GM12864 (cell line): ENCODE measurements at regions not wholly inside any gene's neighbourhood (a gene's known extent, or its start where the extent isn't known, plus 50 kb on each side); places are given as distances from the start of the nearest gene placed in this dataset.

Experiments used
- DNase-seq: peaks from one replicate; pipeline ENCODE4 v3.0.0-alpha.2; 2011; ENCODE audit warnings: low read depth
- H3K4me3 ChIP-seq: 2 replicates; pipeline ENCODE4 v1.5.1; 2011; ENCODE audit warnings: mild to moderate bottlenecking, low read depth, low read length, control low read depth
- TF ChIP-seq, protein P1 (sequence below): IDR thresholded peaks from 2 replicates; pipeline ENCODE4 v1.5.1; 2011; ENCODE audit warnings: low read depth, mild to moderate bottlenecking, moderate library complexity, low read length, control low read depth, inconsistent platforms; ENCODE audit errors: missing control alignments

DNA sequence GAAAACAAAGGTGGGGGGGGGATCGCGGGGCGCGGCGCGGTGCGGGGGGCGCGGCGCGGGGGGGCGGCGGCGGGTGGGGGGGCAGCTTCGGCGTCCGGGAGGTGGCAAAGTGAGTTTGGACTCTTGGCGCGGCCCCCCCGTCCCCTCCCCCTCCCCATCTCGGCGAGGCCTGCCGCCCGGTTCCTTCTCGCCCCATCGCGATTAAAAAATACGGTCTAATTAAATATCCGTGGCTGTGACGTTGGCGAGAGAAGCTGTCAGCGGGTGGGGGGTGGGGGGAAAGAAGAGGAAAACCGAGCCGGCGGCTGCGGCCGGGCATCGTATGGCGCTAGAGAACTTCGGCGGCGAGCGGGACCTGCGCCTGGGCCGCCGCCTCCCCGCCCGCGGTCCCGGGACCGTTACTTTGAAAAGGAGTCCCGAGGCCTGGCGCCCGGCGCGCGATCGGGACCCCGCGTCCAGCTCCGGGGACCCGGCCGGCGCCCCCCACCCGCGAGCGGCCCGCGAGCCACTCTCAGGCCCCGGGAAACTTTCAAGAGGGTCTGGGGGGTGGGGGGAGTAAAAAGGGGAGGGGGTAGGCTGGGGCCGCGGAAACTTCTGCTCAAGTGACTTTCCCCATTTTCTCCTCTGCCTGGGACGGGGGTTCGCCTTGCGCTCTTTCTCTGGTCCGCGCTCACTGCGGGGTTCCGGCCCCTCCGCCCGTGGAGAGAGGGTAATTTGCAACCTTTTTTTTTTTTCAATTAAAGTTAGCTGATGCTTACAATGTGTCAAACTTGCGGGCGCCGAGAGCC lies 146.3 kb upstream of the ZNF536 start:
- no peak for DNase-seq
- H3K4me3 ChIP-seq = no peak overlapping the region
- TF ChIP-seq, protein P1, sequence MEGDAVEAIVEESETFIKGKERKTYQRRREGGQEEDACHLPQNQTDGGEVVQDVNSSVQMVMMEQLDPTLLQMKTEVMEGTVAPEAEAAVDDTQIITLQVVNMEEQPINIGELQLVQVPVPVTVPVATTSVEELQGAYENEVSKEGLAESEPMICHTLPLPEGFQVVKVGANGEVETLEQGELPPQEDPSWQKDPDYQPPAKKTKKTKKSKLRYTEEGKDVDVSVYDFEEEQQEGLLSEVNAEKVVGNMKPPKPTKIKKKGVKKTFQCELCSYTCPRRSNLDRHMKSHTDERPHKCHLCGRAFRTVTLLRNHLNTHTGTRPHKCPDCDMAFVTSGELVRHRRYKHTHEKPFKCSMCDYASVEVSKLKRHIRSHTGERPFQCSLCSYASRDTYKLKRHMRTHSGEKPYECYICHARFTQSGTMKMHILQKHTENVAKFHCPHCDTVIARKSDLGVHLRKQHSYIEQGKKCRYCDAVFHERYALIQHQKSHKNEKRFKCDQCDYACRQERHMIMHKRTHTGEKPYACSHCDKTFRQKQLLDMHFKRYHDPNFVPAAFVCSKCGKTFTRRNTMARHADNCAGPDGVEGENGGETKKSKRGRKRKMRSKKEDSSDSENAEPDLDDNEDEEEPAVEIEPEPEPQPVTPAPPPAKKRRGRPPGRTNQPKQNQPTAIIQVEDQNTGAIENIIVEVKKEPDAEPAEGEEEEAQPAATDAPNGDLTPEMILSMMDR = no peak

DNA sequence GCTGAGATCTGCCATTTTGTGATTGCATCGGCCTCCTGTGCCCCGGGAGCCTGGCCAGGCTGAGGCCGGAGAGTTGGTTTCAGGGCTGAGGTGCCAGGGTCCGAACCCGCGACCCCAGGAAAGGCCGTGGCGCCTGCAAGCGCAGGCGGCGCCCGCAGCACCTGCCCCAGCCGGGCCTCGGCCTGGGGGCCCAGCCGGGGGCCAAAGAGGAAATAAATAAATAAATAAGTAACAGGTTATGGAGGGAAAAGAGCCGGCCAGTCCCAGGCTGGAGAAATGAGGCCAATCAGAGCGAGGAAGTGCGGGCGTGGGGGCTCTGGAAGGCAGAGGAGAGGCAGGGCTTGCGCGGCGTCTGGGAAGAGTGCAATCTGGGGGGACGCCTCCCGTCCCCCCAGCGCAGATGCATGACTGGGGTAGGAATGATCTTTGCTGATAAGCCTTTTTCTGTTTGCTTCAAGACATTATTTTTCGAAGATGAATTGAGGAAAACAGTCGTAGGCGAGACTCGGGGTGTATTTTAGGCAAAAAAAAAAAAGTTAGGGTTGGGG lies 145.6 kb upstream of the ZNF536 start:
- H3K4me3 ChIP-seq = no peak overlapping the region
- TF ChIP-seq, protein P1 = no peak
- no peak for DNase-seq

DNA sequence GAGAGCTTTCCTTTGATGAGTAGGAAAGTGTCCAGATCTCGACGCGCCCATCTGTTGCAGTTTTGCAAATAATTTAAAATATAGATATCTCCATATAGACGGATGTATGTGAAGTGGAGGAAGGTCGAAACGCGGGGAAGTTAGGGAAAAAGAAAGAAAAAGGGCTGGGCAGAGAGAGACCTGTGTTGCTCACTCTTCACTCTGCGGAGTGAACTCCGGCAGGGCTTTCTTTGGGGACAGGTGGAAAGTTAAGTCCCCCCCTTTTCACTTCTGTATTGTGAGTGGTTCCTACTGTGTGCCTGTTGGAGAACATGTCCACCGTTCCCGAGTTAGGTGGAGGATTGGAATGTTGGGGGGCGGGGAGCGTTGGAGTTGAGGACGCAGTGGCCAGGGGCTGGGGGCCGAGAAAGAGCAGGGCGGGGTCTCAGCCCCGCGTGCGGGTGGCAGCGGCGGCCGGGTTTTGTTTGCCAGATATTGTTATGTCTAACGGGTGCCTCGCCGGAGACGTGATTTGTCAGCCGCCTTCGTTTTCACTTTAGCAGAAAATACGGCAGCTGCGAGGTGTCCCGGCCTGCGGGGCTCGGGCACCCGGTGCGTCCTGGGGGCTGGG lies 145.1 kb upstream of the ZNF536 start:
- no peak for DNase-seq
- TF ChIP-seq, protein P1 = no peak
- peak overlapping the region; percentile 55 for H3K4me3 ChIP-seq

DNA sequence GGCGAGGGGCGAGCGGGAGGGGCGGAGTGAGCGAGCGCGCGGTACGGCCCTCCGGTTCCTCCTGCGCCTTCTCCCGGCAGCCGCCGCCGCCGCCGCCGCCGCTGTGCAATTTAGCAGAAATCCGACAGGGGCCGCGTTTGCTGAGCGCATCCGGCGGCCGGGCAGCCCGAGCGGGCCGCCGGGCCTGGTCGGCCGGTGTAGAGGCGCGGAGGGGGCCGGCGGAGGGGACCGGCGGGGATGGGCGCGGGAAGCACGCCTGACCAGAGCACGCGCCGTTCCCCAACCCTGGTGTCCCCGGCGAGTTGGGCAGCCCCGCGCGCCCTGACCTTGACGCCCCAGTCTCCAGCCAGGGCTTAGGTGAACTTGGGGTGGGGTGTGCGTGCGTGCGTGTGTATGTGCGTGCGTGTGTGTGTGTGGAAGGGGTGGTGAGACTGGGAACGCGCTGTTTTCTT lies 144.5 kb upstream of the ZNF536 start:
- TF ChIP-seq, protein P1 = peak; percentile 42
- DNase-seq = no peak
- peak overlapping the region; percentile 55 for H3K4me3 ChIP-seq

DNA sequence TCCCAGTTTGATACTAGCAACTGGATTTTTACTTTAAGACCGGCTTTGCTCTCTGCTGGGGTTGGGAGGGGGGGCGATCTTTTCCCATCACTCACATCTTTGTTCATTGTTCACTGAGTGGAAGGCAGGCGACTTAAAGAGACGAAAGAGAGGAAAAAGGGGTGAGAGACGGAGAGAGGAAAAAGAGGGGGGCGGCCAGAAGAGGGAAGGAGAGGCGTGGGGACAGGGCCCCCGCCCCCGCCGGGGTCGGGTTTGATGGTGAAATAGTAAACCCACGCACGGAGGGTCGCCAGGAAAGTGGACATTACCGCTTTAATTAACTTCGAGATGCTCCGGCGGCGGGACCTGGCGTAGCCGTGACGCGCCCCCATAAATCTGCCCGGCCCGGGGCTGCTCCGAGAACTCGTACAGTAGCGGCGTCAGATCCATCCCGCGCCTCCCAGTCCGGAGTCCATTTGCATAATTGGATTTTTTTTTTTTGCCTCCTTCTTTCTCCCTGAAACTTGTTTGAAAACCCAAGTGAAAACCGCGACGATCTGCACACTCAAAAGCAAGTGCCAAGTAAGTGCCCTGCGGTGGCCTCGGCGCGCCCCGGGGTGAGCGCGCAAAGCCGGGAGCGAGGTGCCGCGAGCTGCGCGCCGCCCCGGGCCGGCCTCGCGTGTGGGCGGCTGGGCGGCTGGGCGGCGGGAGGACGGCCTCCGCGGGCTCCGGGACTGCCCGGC lies 143.9 kb upstream of the ZNF536 start:
- TF ChIP-seq, protein P1 = no peak
- DNase-seq = no peak
- H3K4me3 ChIP-seq = no peak overlapping the region; the same call in 1 of the 2 replicates

DNA sequence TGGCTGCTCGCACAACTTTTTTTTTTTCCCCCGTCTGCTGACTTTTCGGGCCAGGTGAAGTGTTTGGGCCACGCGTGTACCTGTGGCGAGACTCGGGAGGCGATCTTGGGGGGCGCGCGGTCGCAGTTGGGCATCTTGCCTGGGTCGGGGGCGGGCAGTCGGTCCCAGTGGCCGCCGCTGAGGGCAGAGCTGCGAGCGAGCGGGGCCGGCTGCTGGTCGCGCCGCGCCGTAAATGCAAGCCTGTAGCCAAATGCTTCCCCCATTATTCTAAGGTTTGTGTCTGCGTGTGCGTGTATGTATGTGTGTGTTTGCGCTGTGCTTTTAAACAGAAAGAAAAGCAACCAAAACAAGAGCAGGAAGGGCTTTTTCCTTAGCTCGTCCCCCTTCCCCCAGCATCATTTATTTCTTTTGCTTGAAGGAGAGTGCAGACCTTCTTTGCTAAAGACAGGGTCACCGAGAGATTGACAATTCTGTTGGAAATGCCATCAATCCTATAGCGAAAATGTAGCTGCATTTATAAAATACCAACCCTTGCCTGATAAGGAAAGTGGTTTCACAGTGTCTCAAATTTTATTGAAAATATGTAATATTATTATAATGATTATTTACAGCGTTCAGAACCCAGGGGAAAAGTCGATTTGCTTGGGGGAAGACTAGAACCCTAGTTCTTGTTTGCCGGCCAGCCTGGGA lies 143.2 kb upstream of the ZNF536 start:
- H3K4me3 ChIP-seq = no peak overlapping the region
- no peak for DNase-seq

More for the DNA sequence above, 143.2 kb upstream of the ZNF536 start:
- TF ChIP-seq, protein P1 = no peak
